H1 (cell line): ENCODE measurements at regions not wholly inside any gene's neighbourhood (a gene's known extent, or its start where the extent isn't known, plus 50 kb on each side); places are given as distances from the start of the nearest gene placed in this dataset.

Experiments
- CTCF ChIA-PET: fragments of 300-600 bp; sonication (Branson Sonifier 250); formaldehyde crosslinking; loops from one replicate; lab custom pipeline; 2021; ENCODE audit not compliant: partially characterized antibody; lab: Charles Lee
- POLR2A ChIA-PET: fragments of 300-600 bp; sonication (Branson Sonifier 250); formaldehyde crosslinking; loops from one replicate; lab custom pipeline; 2021; ENCODE audit warnings: inconsistent platforms; ENCODE audit not compliant: partially characterized antibody; lab: Charles Lee
- DNase-seq, 2 experiments: peaks; one replicate each; pipeline versions ENCODE4 v3.0.0 to v3.0.0-alpha.2; 2010 to 2022; ENCODE audit warnings: low spot score in 2 of 2, low read depth in 1 of 2, mixed read lengths in 1 of 2
- FAIRE-seq: peaks from 2 replicates; lab custom pipeline; 2011; peaks lifted over from hg19 to GRCh38; lab: Jason Lieb, UNC
- H2AFZ ChIP-seq: 2 replicates; pipeline ENCODE4 v1.8.1; 2012; ENCODE audit warnings: low read length, inconsistent platforms
- H2AK5ac ChIP-seq: 2 replicates; pipeline ENCODE4 v1.6.1; 2013; ENCODE audit warnings: low read depth, low read length
- H2BK120ac ChIP-seq: replicated peaks from 2 replicates; pipeline ENCODE3; 2013; ENCODE audit warnings: low read depth, low read length, inconsistent platforms
- H2BK12ac ChIP-seq: 2 replicates; pipeline ENCODE4 v1.6.1; 2013; ENCODE audit warnings: low read depth, low read length
- H2BK15ac ChIP-seq: 2 replicates; pipeline ENCODE4 v1.6.1; 2013; ENCODE audit warnings: low read length
- H2BK20ac ChIP-seq: 2 replicates; pipeline ENCODE4 v1.6.1; 2013; ENCODE audit warnings: low read length
- H2BK5ac ChIP-seq: 2 replicates; pipeline ENCODE4 v1.6.1; 2013; ENCODE audit warnings: low read depth, low read length
- H3K14ac ChIP-seq: 2 replicates; pipeline ENCODE4 v1.6.1; 2013; ENCODE audit warnings: inconsistent platforms; ENCODE audit not compliant: insufficient read length
- H3K18ac ChIP-seq: 2 replicates; pipeline ENCODE4 v1.6.1; 2013; ENCODE audit warnings: low read length; ENCODE audit errors: extremely low read depth
- H3K23ac ChIP-seq: 2 replicates; pipeline ENCODE4 v1.6.1; 2013; ENCODE audit warnings: inconsistent platforms; ENCODE audit not compliant: insufficient read length
- H3K23me2 ChIP-seq: 2 replicates; pipeline ENCODE4 v1.6.1; 2013; ENCODE audit warnings: low read depth, low read length
- H3K27ac ChIP-seq: 2 replicates; pipeline ENCODE4 v1.6.1; 2011; ENCODE audit warnings: low read depth, low read length, inconsistent platforms
- H3K27me3 ChIP-seq, 4 experiments: replicated peaks in 1 of 4; 1 replicate in 1 of 4; 2 replicates in 3 of 4; pipeline versions ENCODE4 v1.6.1 to v1.8.1; 2011 to 2013; ENCODE audit warnings: low read length in 3 of 4, mild to moderate bottlenecking in 3 of 4, inconsistent platforms in 2 of 4, mixed read lengths in 2 of 4, moderate library complexity in 1 of 4; ENCODE audit not compliant: control insufficient read depth in 3 of 4, insufficient read depth in 3 of 4; ENCODE audit errors: extremely low read depth in 1 of 4
- H3K36me3 ChIP-seq, 4 experiments: 2 replicates each; pipeline versions ENCODE4 v1.6.1 to v1.8.1; 2011 to 2013; ENCODE audit warnings: mild to moderate bottlenecking in 4 of 4, low read length in 3 of 4, moderate library complexity in 2 of 4, control low read depth in 1 of 4, inconsistent platforms in 1 of 4; ENCODE audit not compliant: insufficient read depth in 4 of 4, control insufficient read depth in 2 of 4
- H3K4ac ChIP-seq: replicated peaks from 2 replicates; pipeline ENCODE3; 2013; ENCODE audit warnings: low read length, low read depth, mixed read lengths, inconsistent platforms; ENCODE audit not compliant: insufficient read length
- H3K4me1 ChIP-seq, 4 experiments: replicated peaks in 1 of 4; 1 replicate in 1 of 4; 2 replicates in 3 of 4; pipeline versions ENCODE4 v1.6.1 to v1.8.1; 2011 to 2013; ENCODE audit warnings: low read length in 3 of 4, inconsistent platforms in 2 of 4, mixed read lengths in 1 of 4; ENCODE audit not compliant: insufficient read depth in 4 of 4, control insufficient read depth in 3 of 4
- H3K4me2 ChIP-seq, 2 experiments: 2 replicates each; pipeline versions ENCODE4 v1.6.1 to v1.8.1; 2011 to 2013; ENCODE audit warnings: low read depth in 2 of 2, low read length in 2 of 2, control low read depth in 1 of 2, inconsistent platforms in 1 of 2, mild to moderate bottlenecking in 1 of 2; ENCODE audit not compliant: insufficient read depth in 1 of 2
- H3K4me3 ChIP-seq, 4 experiments: fragments of 200-600, 300-600 bp in 1 of 4; sonication (generic), shearing (Covaris generic), sonication (Bioruptor Twin) in 1 of 4; 2 replicates each; pipeline versions ENCODE4 v1.5.1 to v1.8.1; 2011 to 2016; ENCODE audit warnings: low read length in 4 of 4, low read depth in 3 of 4, control low read depth in 2 of 4, inconsistent platforms in 2 of 4, mild to moderate bottlenecking in 2 of 4, mixed read lengths in 1 of 4, moderate library complexity in 1 of 4; ENCODE audit not compliant: insufficient read depth in 2 of 4; ENCODE audit errors: extremely low read depth in 1 of 4
- H3K56ac ChIP-seq: replicated peaks from 2 replicates; pipeline ENCODE3; 2013; ENCODE audit warnings: low read depth, mild to moderate bottlenecking, mixed read lengths, low read length, inconsistent platforms; ENCODE audit not compliant: insufficient read length
- H3K79me1 ChIP-seq: 2 replicates; pipeline ENCODE4 v1.6.1; 2013; ENCODE audit warnings: low read depth, low read length, control low read depth
- H3K79me2 ChIP-seq, 2 experiments: 2 replicates each; pipeline versions ENCODE4 v1.6.1 to v1.8.1; 2012 to 2013; ENCODE audit warnings: low read length in 2 of 2, mild to moderate bottlenecking in 2 of 2, inconsistent platforms in 1 of 2; ENCODE audit not compliant: insufficient read depth in 2 of 2, control insufficient read depth in 1 of 2
- H3K9ac ChIP-seq, 4 experiments: replicated peaks in 1 of 4; 1 replicate in 1 of 4; 2 replicates in 3 of 4; pipeline versions ENCODE4 v1.6.1 to v1.8.1; 2011 to 2013; ENCODE audit warnings: low read depth in 3 of 4, low read length in 3 of 4, control low read depth in 2 of 4, mild to moderate bottlenecking in 2 of 4, moderate library complexity in 2 of 4, inconsistent platforms in 1 of 4; ENCODE audit errors: extremely low read depth in 1 of 4
- H3K9me3 ChIP-seq, 2 experiments: 2 replicates each; pipeline versions ENCODE4 v1.6.1 to v1.8.1; 2012 to 2013; ENCODE audit warnings: mild to moderate bottlenecking in 2 of 2, moderate library complexity in 2 of 2, control low read depth in 1 of 2, inconsistent platforms in 1 of 2, low read depth in 1 of 2, low read length in 1 of 2, mixed read lengths in 1 of 2; ENCODE audit not compliant: insufficient read depth in 2 of 2
- H4K20me1 ChIP-seq, 2 experiments: replicated peaks in 1 of 2; 2 replicates each; pipeline versions ENCODE3 to v1.8.1; 2011 to 2013; ENCODE audit warnings: inconsistent platforms in 2 of 2, low read length in 2 of 2, mild to moderate bottlenecking in 1 of 2; ENCODE audit not compliant: insufficient read depth in 2 of 2, control insufficient read depth in 1 of 2
- H4K5ac ChIP-seq: 2 replicates; pipeline ENCODE4 v1.6.1; 2013; ENCODE audit warnings: low read length, low read depth, mixed read lengths, inconsistent platforms; ENCODE audit not compliant: insufficient read length
- H4K8ac ChIP-seq: 2 replicates; pipeline ENCODE4 v1.8.0; 2013; ENCODE audit warnings: mild to moderate bottlenecking, moderate library complexity, low read length, inconsistent platforms; ENCODE audit not compliant: insufficient read depth; ENCODE audit errors: extremely low read depth
- H4K91ac ChIP-seq: replicated peaks from 2 replicates; pipeline ENCODE3; 2013; ENCODE audit warnings: low read length, mixed read lengths, inconsistent platforms; ENCODE audit not compliant: insufficient read length
- ASH2L ChIP-seq: fragments of 200-600, 300-600 bp; sonication (generic); IDR thresholded peaks from one replicate; pipeline ENCODE4 v1.7.1; 2017; ENCODE audit warnings: low read length
- CHD2 ChIP-seq: IDR thresholded peaks from 2 replicates; pipeline ENCODE4 v1.6.1; 2012; ENCODE audit warnings: low read length, improper control_type of control experiment
- JUND ChIP-seq: IDR thresholded peaks from 2 replicates; pipeline ENCODE4 v1.6.1; 2011; ENCODE audit warnings: mild to moderate bottlenecking, improper control_type of control experiment, low read length
- NRF1 ChIP-seq: IDR thresholded peaks from 2 replicates; pipeline ENCODE4 v1.6.1; 2011; ENCODE audit warnings: mild to moderate bottlenecking, low read depth, low read length, improper control_type of control experiment
- POLR2A ChIP-seq, 2 experiments: IDR thresholded peaks; 1 replicate in 1 of 2; 2 replicates in 1 of 2; pipeline ENCODE4 v1.6.1; 2011; ENCODE audit warnings: low read depth in 2 of 2, low read length in 2 of 2, mild to moderate bottlenecking in 2 of 2; ENCODE audit errors: control extremely low read depth in 1 of 2
- RBBP5 ChIP-seq: IDR thresholded peaks from 2 replicates; pipeline ENCODE4 v1.7.1; 2012; ENCODE audit warnings: low read depth, mild to moderate bottlenecking, inconsistent platforms, low read length, moderate library complexity, borderline replicate concordance
- SIX5 ChIP-seq: IDR thresholded peaks from 2 replicates; pipeline ENCODE4 v1.6.1; 2011; ENCODE audit warnings: mild to moderate bottlenecking, low read depth, low read length
- SP1 ChIP-seq: IDR thresholded peaks from 2 replicates; pipeline ENCODE4 v1.6.1; 2011; ENCODE audit warnings: low read depth, low read length
- SUZ12 ChIP-seq: fragments of 200-600 bp; sonication (generic); IDR thresholded peaks from 2 replicates; pipeline ENCODE4 v1.6.1; 2012; ENCODE audit warnings: mild to moderate bottlenecking, inconsistent platforms, low read length, moderate library complexity, mixed read lengths
- WGBS, 2 experiments: shearing (Covaris generic) in 1 of 2; methylation state at CpG; one replicate each; pipeline versions ENCODE4 v1.1.6 to v1.1.7; 2013 to 2015; ENCODE audit warnings: low lambda C conversion rate in 2 of 2, mixed read lengths in 2 of 2, inconsistent platforms in 1 of 2, low coverage in 1 of 2, missing lambda C conversion rate in 1 of 2; ENCODE audit not compliant: insufficient replicate concordance in 2 of 2, insufficient coverage in 1 of 2, insufficient read length in 1 of 2; ENCODE audit errors: extremely low coverage in 1 of 2, missing lambda C conversion rate in 1 of 2; 5-methylcytosine and 5-hydroxymethylcytosine counted together
- TF ChIP-seq, protein P1 (sequence below): IDR thresholded peaks from 2 replicates; pipeline ENCODE4 v1.6.1; 2012; ENCODE audit warnings: inconsistent platforms
- TF ChIP-seq, protein P2 (sequence below): IDR thresholded peaks from 2 replicates; pipeline ENCODE4 v1.6.1; 2011; ENCODE audit warnings: low read length, improper control_type of control experiment
- TF ChIP-seq, protein P3 (sequence below), 3 experiments: IDR thresholded peaks; 1 replicate in 2 of 3; 2 replicates in 1 of 3; pipeline versions ENCODE4 v1.5.1 to v1.6.1; 2011; ENCODE audit warnings: low read length in 3 of 3, mild to moderate bottlenecking in 3 of 3, inconsistent platforms in 2 of 3, low read depth in 1 of 3, moderate library complexity in 1 of 3; ENCODE audit not compliant: insufficient read depth in 1 of 3; ENCODE audit errors: control extremely low read depth in 1 of 3

DNA sequence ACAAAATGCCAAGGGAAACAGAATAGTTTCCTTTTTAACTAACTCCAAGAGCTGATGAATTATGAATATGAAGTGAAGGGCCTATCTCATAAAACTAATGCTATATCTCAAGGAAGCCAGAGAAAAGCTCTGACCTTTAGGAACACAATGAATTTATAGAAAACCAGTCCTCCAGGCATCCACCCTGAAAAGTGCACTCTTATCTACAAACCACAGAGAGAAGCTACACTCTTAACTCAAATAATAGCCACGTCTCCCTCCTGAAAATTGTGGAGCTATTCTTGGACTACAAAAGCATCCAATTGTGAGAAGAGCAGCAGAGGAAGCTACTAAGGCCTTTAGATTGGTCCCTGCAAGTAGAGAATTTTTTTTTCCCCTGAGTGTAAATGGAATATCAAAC is 253.9 kb downstream of the IL15 start:
- Histone ChIP-seq H4K91ac (no peak overlapping the region), H3K27me3 (no peaks in the 10 kb centered on the region), H3K56ac (no peak overlapping the region), H3K14ac (no peak overlapping the region), H3K36me3 (no peaks in the 10 kb centered on the region), H2BK5ac (no peak overlapping the region), H3K4me2 (no peak overlapping the region), H3K23me2 (no peaks in the 10 kb centered on the region), H2BK15ac (no peak overlapping the region), H3K27ac (no peak overlapping the region), H4K5ac (no peak overlapping the region), H3K18ac (no peak overlapping the region), H3K79me2 (no peaks in the 10 kb centered on the region), H2AK5ac (no peak overlapping the region), H2BK12ac (no peak overlapping the region), H3K4ac (no peak overlapping the region), H4K20me1 (no peaks in the 10 kb centered on the region), H3K9ac (no peak overlapping the region), H3K23ac (no peak overlapping the region), H4K8ac (no peak overlapping the region), H3K9me3 (no peaks in the 10 kb centered on the region), H3K4me3 (no peak overlapping the region), H2BK20ac (no peak overlapping the region), H2BK120ac (no peak overlapping the region), H2AFZ (no peak overlapping the region), H3K4me1 (no peaks in the 10 kb centered on the region), H3K79me1 (no peaks in the 10 kb centered on the region)
- DNase-seq (no peak), FAIRE-seq (no peak)
- 81% methylated on average over 1 of the region's 1 CpG; no CpG with 5 or more reads in 1 of the 2 experiments for WGBS, 2 experiments
- ChIA-PET CTCF (interaction anchor here (0.6 kb wide), 1 partner anchor 137 kb away, joined by 3 read pairs; no protein-coding TSS in a partner anchor), POLR2A (no interaction called here)
- no peak for TF ChIP-seq JUND
- no peak for TF ChIP-seq POLR2A (IDR thresholded peaks at IDR 0.05; ENCODE audit: control extremely low read depth in 1 of 2, low read depth in 2 of 2, low read length in 2 of 2)
- TF ChIP-seq SUZ12: no peak
- TF ChIP-seq SIX5: no peak
- TF ChIP-seq, protein P1, sequence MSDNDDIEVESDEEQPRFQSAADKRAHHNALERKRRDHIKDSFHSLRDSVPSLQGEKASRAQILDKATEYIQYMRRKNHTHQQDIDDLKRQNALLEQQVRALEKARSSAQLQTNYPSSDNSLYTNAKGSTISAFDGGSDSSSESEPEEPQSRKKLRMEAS: no peak
- TF ChIP-seq CHD2: no peak
- no peak for TF ChIP-seq ASH2L
- TF ChIP-seq RBBP5: no peak
- no peak for TF ChIP-seq NRF1
- TF ChIP-seq, protein P2, sequence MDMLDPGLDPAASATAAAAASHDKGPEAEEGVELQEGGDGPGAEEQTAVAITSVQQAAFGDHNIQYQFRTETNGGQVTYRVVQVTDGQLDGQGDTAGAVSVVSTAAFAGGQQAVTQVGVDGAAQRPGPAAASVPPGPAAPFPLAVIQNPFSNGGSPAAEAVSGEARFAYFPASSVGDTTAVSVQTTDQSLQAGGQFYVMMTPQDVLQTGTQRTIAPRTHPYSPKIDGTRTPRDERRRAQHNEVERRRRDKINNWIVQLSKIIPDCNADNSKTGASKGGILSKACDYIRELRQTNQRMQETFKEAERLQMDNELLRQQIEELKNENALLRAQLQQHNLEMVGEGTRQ: no peak
- no peak for TF ChIP-seq SP1
- TF ChIP-seq, protein P3, sequence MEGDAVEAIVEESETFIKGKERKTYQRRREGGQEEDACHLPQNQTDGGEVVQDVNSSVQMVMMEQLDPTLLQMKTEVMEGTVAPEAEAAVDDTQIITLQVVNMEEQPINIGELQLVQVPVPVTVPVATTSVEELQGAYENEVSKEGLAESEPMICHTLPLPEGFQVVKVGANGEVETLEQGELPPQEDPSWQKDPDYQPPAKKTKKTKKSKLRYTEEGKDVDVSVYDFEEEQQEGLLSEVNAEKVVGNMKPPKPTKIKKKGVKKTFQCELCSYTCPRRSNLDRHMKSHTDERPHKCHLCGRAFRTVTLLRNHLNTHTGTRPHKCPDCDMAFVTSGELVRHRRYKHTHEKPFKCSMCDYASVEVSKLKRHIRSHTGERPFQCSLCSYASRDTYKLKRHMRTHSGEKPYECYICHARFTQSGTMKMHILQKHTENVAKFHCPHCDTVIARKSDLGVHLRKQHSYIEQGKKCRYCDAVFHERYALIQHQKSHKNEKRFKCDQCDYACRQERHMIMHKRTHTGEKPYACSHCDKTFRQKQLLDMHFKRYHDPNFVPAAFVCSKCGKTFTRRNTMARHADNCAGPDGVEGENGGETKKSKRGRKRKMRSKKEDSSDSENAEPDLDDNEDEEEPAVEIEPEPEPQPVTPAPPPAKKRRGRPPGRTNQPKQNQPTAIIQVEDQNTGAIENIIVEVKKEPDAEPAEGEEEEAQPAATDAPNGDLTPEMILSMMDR (IDR thresholded peaks at IDR 0.05; ENCODE audit: control extremely low read depth in 1 of 3, insufficient read depth in 1 of 3, low read depth in 1 of 3, low read length in 3 of 3): no peak
